Ovary (tissue), 7 donors: ENCODE measurements at regions not wholly inside any gene's neighbourhood (a gene's known extent, or its start where the extent isn't known, plus 50 kb on each side); places are given as distances from the start of the nearest gene placed in this dataset.
A peak's percentile ranks its signal among the peaks of the same experiment; 100 is the strongest.
"Not testable (repeated sequence)": the region's sequence is repeated elsewhere in the genome, so short reads cannot be mapped to it uniquely, and the experiment has no call there.

ENCODE experiments used
- DNase-seq, 5 donors: peaks; one replicate each; pipeline ENCODE4 v3.0.0-alpha.2; 2019 to 2020
- H3K27ac ChIP-seq, 2 donors: fragments of 200-600 bp; one replicate each; pipeline versions ENCODE4 v1.5.1 to v1.8.0; 2019 to 2022
- H3K27me3 ChIP-seq: fragments of 200-600 bp; one replicate; pipeline ENCODE4 v1.8.0; 2022
- H3K36me3 ChIP-seq: fragments of 200-600 bp; sonication (generic); one replicate; pipeline ENCODE4 v1.5.1; 2019
- H3K4me1 ChIP-seq: one replicate; pipeline ENCODE4 v1.8.1; 2013; ENCODE audit warnings: mild to moderate bottlenecking, moderate library complexity; ENCODE audit not compliant: insufficient read depth
- H3K4me3 ChIP-seq: fragments of 200-600 bp; sonication (generic); one replicate; pipeline ENCODE4 v1.5.1; 2017
- H3K9me3 ChIP-seq, 2 donors: fragments of 200-600 bp in 1 of 2; sonication (generic) in 1 of 2; one replicate each; pipeline versions ENCODE4 v1.5.1 to v1.8.1; 2013 to 2019; ENCODE audit warnings: mild to moderate bottlenecking in 1 of 2, moderate library complexity in 1 of 2
- EP300 ChIP-seq: sonication (generic); formaldehyde crosslinking; IDR thresholded peaks from one replicate; pipeline ENCODE4 v1.6.1; 2017; ENCODE audit warnings: antibody characterized with exemption
- POLR2A ChIP-seq: fragments of 450-650 bp; IDR thresholded peaks from one replicate; pipeline ENCODE4 v1.6.1; 2017; ENCODE audit warnings: antibody characterized with exemption, mild to moderate bottlenecking, moderate library complexity
- WGBS, 3 donors: extraction: QIAGEN DNeasy Blood & Tissue Kit in 1 of 3; methylation state at CpG; one replicate each; pipeline versions ENCODE4 v1.1.5 to v1.1.7; 2013 to 2017; 5-methylcytosine and 5-hydroxymethylcytosine counted together
- intact Hi-C, 4 donors: fragments of 100-400 bp; cut with DNase I; formaldehyde crosslinking; loops; one replicate each; pipeline versions ENCODE4 v1.11.0 to v1.15.1; 2022 to 2023
- TF ChIP-seq, protein P1 (sequence below), 3 donors: fragments of 450-650 bp in 2 of 3; fragments of 200-600 bp in 1 of 3; IDR thresholded peaks; one replicate each; pipeline versions ENCODE4 v1.5.1 to v1.8.0; 2016 to 2022; ENCODE audit warnings: antibody characterized with exemption in 3 of 3, mild to moderate bottlenecking in 1 of 3
- donor health status: DM: no; HTN: no; CAD: no; lungs with moderate emphysema.
- donor health status: DM: no; HTN: no; CAD: no.
- donor health status: Bipolar disorder and iron deficiency.
- donor health status: DM: no; HTN: no; CAD: no.
- donor health status: DM: yes; HTN: yes; CAD: no.

DNA sequence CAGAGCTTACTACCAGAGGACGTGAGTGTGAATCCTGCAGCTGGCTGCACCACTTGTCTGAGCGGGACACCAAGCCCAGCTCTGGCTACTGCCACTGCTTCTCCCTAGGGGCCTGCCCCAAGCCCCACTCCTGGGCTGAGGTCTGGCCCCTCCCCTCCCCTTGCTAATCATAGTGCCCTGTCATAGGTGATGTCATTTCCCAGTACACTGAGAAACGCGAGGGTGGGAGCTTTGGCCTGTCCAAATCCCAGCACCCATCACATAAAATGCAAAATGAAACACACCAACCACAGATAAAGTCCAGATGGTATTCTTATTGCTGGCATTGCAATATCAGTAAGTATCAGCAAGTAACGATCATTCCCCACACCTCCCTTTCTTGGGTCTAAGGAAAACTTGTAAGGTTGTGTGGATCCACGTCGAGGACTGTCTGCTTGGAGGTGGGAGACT is 77.7 kb downstream of the TOMM20 start:
- Histone ChIP-seq H3K27me3 (no peaks in the 10 kb centered on the region), H3K4me3 (no peak overlapping the region), H3K27ac (no peak overlapping the region), H3K4me1 (peaks cover 9% of the 10 kb centered on the region), H3K36me3 (no peaks in the 10 kb centered on the region), H3K9me3 (no peaks in the 10 kb centered on the region)
- DNase-seq, result peak in 2 of 5 donors; percentile 33 to 42
- no peak for TF ChIP-seq EP300
- TF ChIP-seq, protein P1, sequence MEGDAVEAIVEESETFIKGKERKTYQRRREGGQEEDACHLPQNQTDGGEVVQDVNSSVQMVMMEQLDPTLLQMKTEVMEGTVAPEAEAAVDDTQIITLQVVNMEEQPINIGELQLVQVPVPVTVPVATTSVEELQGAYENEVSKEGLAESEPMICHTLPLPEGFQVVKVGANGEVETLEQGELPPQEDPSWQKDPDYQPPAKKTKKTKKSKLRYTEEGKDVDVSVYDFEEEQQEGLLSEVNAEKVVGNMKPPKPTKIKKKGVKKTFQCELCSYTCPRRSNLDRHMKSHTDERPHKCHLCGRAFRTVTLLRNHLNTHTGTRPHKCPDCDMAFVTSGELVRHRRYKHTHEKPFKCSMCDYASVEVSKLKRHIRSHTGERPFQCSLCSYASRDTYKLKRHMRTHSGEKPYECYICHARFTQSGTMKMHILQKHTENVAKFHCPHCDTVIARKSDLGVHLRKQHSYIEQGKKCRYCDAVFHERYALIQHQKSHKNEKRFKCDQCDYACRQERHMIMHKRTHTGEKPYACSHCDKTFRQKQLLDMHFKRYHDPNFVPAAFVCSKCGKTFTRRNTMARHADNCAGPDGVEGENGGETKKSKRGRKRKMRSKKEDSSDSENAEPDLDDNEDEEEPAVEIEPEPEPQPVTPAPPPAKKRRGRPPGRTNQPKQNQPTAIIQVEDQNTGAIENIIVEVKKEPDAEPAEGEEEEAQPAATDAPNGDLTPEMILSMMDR (IDR thresholded peaks at IDR 0.05), result no peak
- intact Hi-C loops, result no loop called here
- 37 to 47% (median 43%) methylated on average over 7 of the region's 7 CpGs for WGBS, 3 donors

DNA sequence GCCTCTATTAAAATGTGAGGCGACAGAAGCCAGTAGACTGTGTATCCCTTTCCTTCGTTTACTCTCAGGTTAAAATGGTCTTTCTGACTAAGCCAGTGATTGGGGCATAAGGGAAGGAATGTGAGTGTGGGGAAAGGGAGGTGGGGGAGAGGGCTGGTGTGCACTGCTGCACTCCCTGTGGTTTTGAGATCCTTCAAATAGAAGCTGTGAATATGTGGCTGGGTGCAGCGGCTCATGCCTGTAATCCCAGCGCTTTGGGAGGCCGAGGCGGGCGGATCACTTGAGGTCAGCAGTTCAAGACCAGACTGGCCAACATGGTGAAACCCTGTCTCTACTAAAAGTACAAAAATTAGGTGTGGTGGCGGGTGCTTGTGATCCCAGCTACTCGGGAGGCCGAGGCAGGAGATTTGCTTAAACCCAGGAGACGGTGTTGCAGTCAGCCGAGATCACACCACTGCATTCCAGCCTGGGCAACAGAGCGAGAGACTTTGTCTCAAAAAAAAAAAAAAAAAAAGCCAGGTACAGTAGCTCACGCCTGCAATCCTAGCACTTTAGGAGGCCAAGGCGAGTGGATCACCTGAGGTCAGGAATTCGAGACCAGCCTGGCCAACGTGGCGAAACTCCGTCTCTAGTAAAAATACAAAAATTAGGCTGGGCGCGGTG is 78.8 kb downstream of the TOMM20 start:
- peak overlapping the region in 1 of 2 donors; percentile 94 for H3K27ac ChIP-seq
- DNase-seq, result peak in 1 of 5 donors; percentile 41
- intact Hi-C loops, H3K27me3 ChIP-seq, H3K4me1 ChIP-seq, H3K36me3 ChIP-seq, H3K4me3 ChIP-seq, H3K9me3 ChIP-seq: not testable (repeated sequence)
- WGBS, 3 donors, result 82 to 91% (median 88%) methylated on average over 21 of the region's 21 CpGs

DNA sequence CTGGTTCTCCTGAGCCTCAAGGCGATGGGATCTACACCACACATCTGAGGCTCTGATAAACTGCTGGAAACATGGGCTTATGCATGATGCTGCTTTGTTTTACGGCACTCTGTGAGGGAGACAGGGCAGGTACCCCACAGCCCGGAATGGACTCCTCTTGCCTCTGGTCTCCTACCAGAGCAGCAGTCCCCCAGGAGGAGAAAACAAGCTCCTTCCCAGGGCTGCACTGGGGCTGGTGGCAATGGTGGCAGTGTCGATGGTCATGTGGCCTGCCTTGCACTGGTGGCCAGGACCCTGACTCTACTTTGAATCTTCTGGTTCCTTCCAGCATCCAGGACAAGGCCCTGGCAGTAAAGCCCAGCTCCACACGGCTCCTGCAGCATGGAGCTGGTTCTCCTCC is 79.4 kb downstream of the TOMM20 start:
- WGBS, 3 donors, result 79 to 100% (median 88%) methylated on average over 4 to 5 of the region's 5 CpGs
- peak in 2 of 5 donors; percentile 38 to 42 for DNase-seq
- peaks cover 9% of the 10 kb centered on the region for H3K4me1 ChIP-seq

DNA sequence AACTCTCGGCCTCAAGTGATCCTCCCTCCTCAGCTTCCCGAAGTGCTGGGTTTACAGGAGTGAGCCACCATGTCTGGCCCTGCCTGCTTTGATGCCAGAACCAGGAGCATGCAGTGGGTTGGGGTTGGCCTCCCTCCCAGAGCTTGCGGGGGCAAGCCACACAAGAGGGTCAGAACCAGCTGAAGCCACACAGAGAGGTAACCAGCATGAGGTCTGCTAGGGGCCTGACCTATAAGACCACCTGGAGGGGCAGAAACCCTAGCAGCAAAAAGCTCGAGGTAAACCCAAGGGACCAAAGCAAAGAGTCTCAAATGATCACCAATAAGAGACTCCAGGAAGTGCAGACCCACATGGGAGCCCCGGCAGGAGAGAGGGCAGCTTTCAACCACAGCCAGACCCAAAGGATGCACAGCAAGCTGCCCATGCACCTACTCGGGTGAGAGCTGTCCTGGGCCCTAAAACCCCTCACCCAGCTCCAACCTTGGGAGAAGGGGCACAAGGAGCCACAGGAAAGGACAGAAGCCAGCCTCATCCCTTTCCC is 81.2 kb downstream of the TOMM20 start:
- Histone ChIP-seq H3K4me1 (peaks cover 9% of the 10 kb centered on the region), H3K9me3 (no peaks in the 10 kb centered on the region), H3K4me3 (no peak overlapping the region), H3K36me3 (no peaks in the 10 kb centered on the region), H3K27me3 (no peaks in the 10 kb centered on the region), H3K27ac (peak overlapping the region; percentile 86 to 94)
- TF ChIP-seq POLR2A (no peak), EP300 (no peak)
- TF ChIP-seq, protein P1 (IDR thresholded peaks at IDR 0.05), result no peak
- 36 to 54% (median 39%) methylated on average over 6 of the region's 6 CpGs for WGBS, 3 donors
- peak; percentile 39 to 58 (median 51) for DNase-seq
- intact Hi-C loops, result no loop called here

More for the DNA sequence above, 79.4 kb downstream of the TOMM20 start:
- H3K9me3 ChIP-seq, result no peaks in the 10 kb centered on the region
- H3K36me3 ChIP-seq, result no peaks in the 10 kb centered on the region
- no peak overlapping the region for H3K4me3 ChIP-seq
- H3K27me3 ChIP-seq, result no peaks in the 10 kb centered on the region
- peak overlapping the region in 1 of 2 donors; percentile 94 for H3K27ac ChIP-seq
- intact Hi-C loops, result no loop called here
- TF ChIP-seq, protein P1 (IDR thresholded peaks at IDR 0.05), result no peak
- no peak for TF ChIP-seq EP300

DNA sequence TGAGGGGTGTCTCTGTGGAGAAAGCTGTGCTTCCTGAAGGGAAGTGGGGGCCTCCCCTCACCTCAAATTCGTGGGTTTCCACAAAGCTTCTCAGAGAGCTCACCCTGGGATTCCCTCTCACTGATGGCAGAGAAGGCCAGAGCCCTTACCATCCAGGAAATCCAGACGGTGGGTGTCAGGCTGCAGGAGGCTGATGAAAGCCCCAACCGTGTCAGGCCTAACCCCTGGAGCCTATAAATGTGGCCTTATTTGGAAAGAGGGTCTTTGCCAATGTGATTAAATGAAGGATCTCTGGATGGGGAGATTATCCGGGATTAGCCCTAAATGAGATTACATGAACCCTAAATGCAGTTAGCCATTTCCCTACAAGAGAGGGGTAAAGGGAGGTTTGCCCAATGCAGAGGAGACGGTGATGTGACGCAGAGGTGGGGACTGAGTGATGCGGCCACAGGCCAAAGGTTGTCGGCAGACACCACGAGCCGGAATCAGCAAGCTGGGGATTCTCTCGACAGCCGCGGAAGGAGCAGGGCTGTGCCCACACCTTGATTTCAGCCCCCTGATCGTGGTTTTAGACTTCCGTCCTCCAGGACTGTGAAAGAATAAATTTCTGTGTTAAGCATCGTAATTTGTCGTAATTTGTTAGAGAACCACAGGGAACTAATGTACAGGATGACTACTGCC is 82.6 kb downstream of the TOMM20 start:
- peak overlapping the region in 1 of 2 donors; percentile 94 for H3K27ac ChIP-seq
- TF ChIP-seq, protein P1 (IDR thresholded peaks at IDR 0.05), result no peak
- TF ChIP-seq EP300 (no peak), POLR2A (no peak)
- 95 to 96% (median 95%) methylated on average over 17 of the region's 17 CpGs for WGBS, 3 donors
- intact Hi-C loops, result no loop called here
- H3K4me3 ChIP-seq, result no peak overlapping the region
- H3K4me1 ChIP-seq, result peaks cover 9% of the 10 kb centered on the region
- no peaks in the 10 kb centered on the region for H3K9me3 ChIP-seq
- H3K27me3 ChIP-seq, result no peaks in the 10 kb centered on the region
- H3K36me3 ChIP-seq, result no peaks in the 10 kb centered on the region
- DNase-seq, result no peak
